GM21528 (cell line): ENCODE measurements at regions not wholly inside any gene's neighbourhood (a gene's known extent, or its start where the extent isn't known, plus 50 kb on each side); places are given as distances from the start of the nearest gene placed in this dataset.

ENCODE experiments used
- ATAC-seq: cut with Tn5 transposase; IDR thresholded peaks from one replicate; pipeline ENCODE4 v1.9.1; 2021; ENCODE audit warnings: mild to moderate bottlenecking, moderate library complexity; ENCODE audit not compliant: unreplicated experiment, low FRiP score

- no peak for ATAC-seq
Measured at GRCh38 chr13:104057861-104058260, 991.6 kb upstream of the SLC10A2 start.

DNA sequence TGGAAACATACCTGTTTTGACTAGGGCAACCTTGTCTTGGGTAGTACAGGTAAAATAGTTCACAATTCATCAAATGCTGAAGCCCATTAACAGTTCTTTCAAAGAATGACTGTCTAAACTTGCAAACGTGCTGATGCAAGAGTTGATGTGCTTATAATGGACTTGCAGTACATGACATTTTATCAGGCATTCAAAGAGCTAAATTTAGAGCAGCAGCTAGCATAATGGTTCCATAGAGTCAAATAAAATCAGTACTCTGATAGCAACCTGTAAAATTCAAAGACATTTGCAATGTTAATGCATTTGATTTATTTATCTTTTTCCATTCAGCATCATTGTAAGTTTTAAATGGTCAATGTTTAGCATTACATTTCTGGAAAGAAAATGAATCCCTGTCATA lies 979.7 kb upstream of the SLC10A2 start:
- no peak for ATAC-seq

DNA sequence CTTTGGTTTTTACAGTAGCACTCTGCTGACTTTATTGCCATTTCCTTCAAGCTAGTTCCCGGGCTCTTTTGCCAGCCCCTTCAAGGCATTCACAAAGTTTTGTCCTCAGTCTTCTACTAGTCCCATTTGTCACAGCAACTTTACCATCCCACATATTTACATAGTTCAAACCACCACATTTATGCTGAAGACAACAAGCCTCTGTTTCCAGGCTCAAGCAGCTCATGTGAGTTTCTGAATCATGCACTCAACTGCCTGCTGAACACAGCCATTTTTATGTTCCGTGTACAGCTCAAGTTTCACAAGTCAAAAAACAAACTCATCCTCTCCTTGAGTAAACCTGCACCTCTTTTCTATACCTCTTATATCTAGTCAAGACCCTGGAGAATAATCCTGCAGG lies 977.0 kb upstream of the SLC10A2 start:
- ATAC-seq = no peak

- no peak for ATAC-seq
Measured at GRCh38 chr13:104034891-104035290, 968.7 kb upstream of the SLC10A2 start.

DNA sequence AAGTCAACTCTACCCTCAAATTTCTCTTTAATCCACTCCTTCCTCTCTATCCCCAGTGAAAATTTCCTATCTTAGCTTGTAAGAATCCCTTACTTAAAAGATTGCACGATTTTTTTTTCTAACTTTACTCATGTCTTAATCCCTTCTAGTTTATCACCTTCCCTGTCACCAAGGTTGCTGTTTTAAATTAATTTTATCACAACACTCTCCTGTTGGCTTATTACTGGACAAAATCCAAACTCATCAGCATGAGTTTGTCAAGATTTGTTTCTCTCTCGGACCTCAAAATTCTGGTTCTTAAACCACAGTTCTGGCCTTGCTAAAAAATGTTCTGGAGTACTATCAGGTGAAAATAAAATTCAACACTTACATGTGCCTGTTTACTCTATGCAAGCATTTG lies 959.1 kb upstream of the SLC10A2 start:
- ATAC-seq = no peak

DNA sequence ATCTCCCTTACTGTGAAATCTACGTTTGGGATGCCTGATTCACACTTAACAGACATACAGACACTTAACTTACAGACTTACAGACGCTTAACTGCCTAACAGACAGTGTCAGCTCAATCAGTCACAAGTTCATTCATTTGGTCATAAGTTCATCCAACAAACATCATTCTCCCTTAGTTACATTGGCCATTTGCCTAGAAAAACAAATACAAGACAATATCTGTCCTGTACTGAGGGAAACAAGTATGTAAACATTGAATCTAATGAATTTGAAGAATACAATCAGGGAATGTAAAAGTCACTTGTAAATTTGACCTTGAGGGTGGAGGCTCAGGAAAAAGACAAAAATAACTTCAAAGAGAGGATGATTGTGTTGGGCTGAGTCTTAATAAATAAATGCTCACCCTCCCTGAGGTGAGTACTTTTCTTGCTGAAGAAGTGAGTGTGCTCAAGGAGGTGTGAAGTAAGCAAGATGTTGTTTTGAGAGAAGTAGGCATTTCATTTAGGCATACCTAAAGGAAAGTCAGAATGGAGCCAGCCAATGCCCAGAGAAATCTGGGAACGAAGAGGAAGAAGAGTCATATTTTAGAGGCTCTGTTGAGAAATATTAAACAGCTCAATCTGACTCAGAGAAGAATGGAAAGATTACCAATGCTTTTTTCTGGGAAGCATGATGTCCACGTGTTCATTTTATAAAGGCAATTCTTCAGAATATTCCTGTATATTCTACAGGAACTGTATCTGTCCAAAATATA lies 958.4 kb upstream of the SLC10A2 start:
- no peak for ATAC-seq

DNA sequence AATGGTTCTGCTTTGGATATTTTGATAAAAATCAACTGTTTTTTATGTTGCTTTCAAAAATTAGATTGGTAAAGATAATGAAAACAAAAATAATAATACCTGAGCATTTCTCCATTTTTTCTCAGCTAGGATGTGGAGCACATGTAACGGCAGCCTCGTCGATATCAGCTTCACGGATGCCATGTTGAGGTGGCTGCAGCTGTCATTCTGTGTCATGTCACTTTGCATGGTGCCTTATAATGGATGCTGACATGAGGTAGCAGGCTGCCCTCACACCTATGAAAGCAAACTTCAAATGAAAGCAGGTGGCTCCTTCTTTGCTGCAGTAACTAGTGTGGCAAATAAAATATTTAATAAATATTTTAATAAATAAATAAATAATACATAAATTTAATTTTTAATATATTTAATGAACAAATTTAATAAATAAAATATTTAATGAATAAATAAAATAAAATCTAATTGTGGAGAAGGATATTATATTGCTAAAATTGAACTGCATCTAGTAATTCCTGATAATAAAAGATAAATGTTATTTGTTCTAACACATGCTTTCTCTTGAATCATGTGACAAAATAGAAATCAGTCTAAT lies 955.7 kb upstream of the SLC10A2 start:
- no peak for ATAC-seq

GRCh38 chr13:104017317-104017716 lies 951.1 kb upstream of the SLC10A2 start:
- no peak for ATAC-seq

DNA sequence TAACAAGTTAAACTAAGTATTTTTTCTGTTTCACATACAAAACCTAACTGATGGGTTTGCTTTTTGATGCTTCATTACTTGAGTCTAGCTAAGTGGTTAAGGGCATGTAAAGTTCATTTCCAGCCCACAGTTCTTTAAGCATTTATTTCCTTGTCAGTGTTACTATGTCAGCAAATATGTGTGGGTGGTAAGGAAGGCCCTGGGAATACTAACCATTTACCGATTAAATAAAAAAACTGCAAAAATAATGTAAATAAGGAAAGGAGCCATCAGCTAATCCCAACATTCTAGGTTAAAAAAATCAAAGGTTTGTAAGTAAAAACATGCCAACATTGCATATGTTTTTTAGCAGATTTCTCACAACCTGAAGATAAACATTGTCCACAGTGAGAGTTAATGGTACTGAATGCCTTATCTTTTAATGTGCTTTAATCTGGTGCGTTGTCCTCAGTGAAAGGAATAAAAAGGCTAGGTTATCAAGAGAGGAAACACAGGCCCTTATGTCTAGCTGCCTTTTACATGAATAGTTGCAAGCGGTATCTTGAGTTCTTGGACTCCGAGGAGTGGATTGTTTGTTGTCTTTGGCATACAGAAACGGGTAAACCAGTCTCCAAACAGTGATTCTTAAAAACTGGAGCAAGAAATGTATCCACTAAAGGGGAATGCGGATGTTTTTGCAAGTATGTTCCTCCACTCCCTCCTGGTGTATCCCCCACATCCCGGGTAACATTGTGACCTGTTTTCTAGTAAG lies 949.6 kb upstream of the SLC10A2 start:
- no peak for ATAC-seq

DNA sequence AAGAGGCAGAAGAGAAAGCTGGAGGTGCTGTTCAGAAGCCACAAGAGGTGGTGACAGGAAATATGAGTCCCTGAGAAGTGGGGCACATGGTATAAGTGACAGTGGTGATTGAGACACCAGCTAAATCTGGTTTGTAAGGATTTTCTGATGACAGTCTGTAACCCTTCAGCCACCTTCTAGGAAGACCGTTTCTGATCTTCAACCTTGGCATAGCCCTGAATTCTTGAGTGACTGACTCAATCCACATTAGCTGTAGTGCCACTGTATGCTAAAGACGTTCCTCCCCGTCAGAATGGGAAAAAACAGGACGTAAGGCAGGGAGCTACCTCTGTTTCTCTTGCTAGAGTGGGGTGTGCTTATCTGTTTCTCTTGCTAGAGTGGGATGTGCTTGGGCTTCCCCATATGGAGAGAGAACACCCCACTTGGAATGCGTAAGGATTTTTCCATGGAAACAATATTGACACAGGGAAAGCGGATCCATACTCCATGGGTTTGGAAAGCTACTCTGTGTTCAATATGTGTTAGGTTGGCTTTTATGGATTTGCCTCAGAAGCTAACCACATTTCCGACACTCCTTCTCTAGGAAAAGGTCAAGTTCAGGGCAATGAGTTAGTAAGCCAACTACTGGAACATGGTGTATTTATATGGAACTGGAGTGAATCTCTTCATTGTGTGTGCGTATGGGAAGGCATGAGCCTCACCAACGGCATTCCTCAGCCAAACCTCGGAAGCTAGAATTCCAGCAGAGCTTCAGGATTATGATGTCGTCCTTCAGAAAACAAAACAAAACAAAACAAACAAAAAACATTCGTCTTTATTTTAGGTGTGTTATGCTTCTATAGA lies 948.8 kb upstream of the SLC10A2 start:
- no peak for ATAC-seq

- ATAC-seq = no peak
Measured at GRCh38 chr13:104011505-104012241, 945.5 kb upstream of the SLC10A2 start.

GRCh38 chr13:104008541-104009435 lies 942.6 kb upstream of the SLC10A2 start:
- ATAC-seq = no peak

GRCh38 chr13:104008075-104008474 lies 941.9 kb upstream of the SLC10A2 start:
- ATAC-seq = no peak

DNA sequence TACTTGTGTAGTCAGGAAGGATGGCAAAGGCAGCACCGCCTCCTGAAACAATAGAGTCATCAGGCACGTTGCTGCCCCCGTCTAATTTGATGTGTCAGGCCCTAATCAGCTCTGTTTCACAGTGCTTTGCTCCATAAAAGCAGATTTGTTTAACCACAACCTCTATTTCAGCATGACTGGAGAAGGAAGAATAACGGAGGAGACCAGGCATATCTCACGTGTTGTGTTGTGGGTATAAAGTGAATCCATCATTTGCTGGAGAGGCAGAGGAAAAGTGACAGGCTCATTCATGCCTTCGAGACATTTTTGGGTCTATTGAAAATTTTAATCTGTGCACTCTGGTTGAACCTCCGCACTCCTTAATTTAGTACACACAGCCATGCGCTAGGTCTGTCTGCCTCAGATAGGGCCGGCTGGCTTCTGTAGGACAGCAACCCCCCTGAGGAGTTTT lies 940.4 kb upstream of the SLC10A2 start:
- ATAC-seq = no peak

DNA sequence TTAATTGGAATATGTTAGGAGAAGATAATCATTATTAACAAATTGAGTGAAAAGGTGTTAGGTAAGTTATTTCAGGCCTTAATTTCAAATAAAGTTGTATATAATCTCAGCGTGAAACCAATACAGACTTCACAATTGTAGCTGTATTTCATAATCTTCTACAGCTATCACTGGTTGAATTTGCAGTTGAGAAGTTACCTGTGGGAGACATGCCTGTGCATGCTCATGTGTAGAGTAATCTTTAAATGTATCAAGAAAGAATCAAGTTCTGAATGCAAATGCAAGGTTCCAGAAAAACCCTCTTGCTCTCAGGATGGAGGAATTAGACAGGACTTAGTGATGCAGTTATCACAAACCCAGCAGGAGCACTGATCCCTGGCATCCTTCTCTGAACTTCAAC lies 938.4 kb upstream of the SLC10A2 start:
- ATAC-seq = no peak

DNA sequence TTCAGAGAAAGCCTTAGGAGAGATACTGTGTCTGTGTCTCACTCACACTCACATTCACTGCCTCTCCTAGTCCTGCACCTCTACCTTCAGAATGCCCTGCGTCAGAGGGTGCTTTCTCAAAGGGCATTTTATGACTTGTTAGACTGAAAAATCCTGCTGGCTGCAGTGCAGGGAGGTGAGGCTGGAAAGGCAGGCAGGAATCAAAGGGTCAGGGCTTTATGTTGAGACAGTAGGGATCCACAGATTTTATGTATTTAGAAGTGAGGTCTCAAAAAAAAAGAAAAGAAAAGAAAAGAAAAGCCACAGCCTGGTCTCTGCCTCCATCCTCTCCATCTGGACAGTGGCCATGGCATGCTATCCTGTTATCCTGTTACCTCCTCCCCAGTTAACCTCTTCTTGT lies 936.0 kb upstream of the SLC10A2 start:
- ATAC-seq = no peak

DNA sequence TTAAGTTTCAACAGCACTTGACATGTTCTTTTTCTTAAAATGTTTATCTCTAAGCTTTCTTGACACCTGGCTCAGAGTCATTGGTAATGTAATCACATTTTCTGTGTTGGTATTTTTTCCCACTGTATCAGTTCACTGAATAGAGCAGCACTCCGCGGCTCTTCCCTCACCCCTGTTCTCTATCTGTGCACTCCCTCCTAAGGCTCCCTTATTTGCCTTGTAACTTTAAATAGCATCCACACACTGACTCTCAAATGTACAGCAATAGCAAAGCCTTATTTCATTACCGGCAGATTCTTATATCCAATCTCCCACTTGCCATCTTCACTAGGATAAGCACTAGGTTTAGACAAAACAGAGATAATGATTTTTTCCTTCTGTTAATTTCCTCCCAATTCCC lies 935.5 kb upstream of the SLC10A2 start:
- no peak for ATAC-seq

DNA sequence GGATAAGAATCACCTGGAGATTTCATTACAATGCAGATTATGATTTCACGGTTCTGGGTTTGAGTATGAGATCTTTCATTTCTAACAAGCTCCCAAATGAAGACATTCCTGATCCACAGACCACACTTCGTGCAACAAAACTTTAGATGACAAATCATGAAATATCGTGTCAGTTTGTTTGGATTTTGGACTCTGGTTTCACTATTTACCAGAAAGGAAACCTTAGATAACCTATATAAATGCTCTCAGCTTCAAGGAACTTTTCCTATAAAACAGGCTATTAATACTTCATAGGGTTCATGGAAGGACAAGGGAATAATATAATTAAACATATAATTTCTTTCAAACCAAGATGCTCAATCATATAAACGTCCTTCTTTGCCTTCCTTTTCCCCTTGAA lies 930.5 kb upstream of the SLC10A2 start:
- ATAC-seq = no peak

- ATAC-seq = no peak
Measured at GRCh38 chr13:103983948-103984347, 917.7 kb upstream of the SLC10A2 start.
